Aorta (tissue), 5 donors: ENCODE measurements at regions not wholly inside any gene's neighbourhood (a gene's known extent, or its start where the extent isn't known, plus 50 kb on each side); places are given as distances from the start of the nearest gene placed in this dataset.

ENCODE experiments used
- ATAC-seq: fragments of 200-7000 bp; cut with Tn5 transposase; one replicate; pipeline ENCODE4 v1.9.1; 2022; ENCODE audit warnings: moderate library complexity; ENCODE audit not compliant: low FRiP score
- DNase-seq, 2 donors: peaks; one replicate each; pipeline ENCODE4 v3.0.0-alpha.2; 2020
- H3K27ac ChIP-seq, 2 donors: one replicate each; pipeline ENCODE4 v1.5.1; 2013; ENCODE audit warnings: low read length in 2 of 2, mild to moderate bottlenecking in 2 of 2, moderate library complexity in 2 of 2, control low read depth in 1 of 2, inconsistent platforms in 1 of 2, low read depth in 1 of 2
- H3K27me3 ChIP-seq, 2 donors: one replicate each; pipeline ENCODE4 v1.6.1; 2013; ENCODE audit warnings: control low read depth in 1 of 2, low read length in 1 of 2, mild to moderate bottlenecking in 1 of 2, moderate library complexity in 1 of 2; ENCODE audit not compliant: insufficient read depth in 2 of 2, control insufficient read depth in 1 of 2
- H3K36me3 ChIP-seq, 2 donors: one replicate each; pipeline ENCODE4 v1.6.1; 2013; ENCODE audit warnings: control low read depth in 1 of 2, low read length in 1 of 2, mild to moderate bottlenecking in 1 of 2; ENCODE audit not compliant: insufficient read depth in 2 of 2, control insufficient read depth in 1 of 2
- H3K4me1 ChIP-seq, 2 donors: one replicate each; pipeline ENCODE4 v1.6.1; 2013; ENCODE audit warnings: low read length in 2 of 2, control low read depth in 1 of 2, mild to moderate bottlenecking in 1 of 2, moderate library complexity in 1 of 2; ENCODE audit not compliant: insufficient read depth in 2 of 2, control insufficient read depth in 1 of 2
- H3K4me3 ChIP-seq, 2 donors: one replicate each; pipeline ENCODE4 v1.5.1; 2013; ENCODE audit warnings: low read length in 2 of 2, control low read depth in 1 of 2, mild to moderate bottlenecking in 1 of 2
- H3K9me3 ChIP-seq: one replicate; pipeline ENCODE4 v1.6.1; 2013; ENCODE audit warnings: mild to moderate bottlenecking, low read length; ENCODE audit not compliant: control insufficient read depth
- WGBS, 2 donors: extraction: QIAGEN DNeasy Blood & Tissue Kit; methylation state at CpG; one replicate each; pipeline ENCODE4 v1.1.7; 2013; 5-methylcytosine and 5-hydroxymethylcytosine counted together
- intact Hi-C, 2 donors: fragments of 100-400 bp; cut with DNase I; formaldehyde crosslinking; loops; one replicate each; pipeline versions ENCODE4 v1.14.2 to v1.15.0; 2022
- donor health status: healthy with polysubstance abuse.
- donor health status: Bipolar disorder and iron deficiency.
- donor health status: DM: no; HTN: no; CAD: no.
- donor health status: DM: no; HTN: no; CAD: no.
- donor health status: DM: yes; HTN: yes; CAD: no.

DNA sequence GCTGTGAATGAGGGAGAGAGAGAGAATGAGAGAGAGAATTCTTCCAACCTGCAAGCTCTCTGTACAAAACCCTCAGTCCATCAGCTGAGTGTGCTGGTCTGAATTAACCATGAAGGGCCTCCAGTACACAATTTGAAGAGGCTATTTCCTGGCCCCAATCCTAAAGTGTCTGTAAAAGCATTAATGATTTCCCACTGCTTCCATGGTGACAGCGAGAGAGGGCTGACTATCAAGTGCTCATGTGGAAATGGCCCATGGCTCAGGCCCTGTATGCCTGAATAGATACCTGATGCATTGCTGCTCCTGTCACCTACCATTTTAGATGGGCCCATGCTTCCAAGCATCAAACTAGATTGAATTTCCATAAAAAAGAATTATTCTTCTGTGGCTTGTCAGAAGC is 592.4 kb downstream of the KIF4B start:
- no peaks in the 10 kb centered on the region for H3K27me3 ChIP-seq
- WGBS, 2 donors = 76 to 78% methylated on average over 1 of the region's 1 CpG
- DNase-seq = no peak
- no peaks in the 10 kb centered on the region for H3K4me1 ChIP-seq
- H3K9me3 ChIP-seq = peaks cover 2% of the 10 kb centered on the region
- ATAC-seq = no peak
- H3K4me3 ChIP-seq = no peak overlapping the region
- H3K27ac ChIP-seq = no peak overlapping the region
- intact Hi-C loops = no loop called here
- no peaks in the 10 kb centered on the region for H3K36me3 ChIP-seq

- H3K4me1 ChIP-seq = no peaks in the 10 kb centered on the region
- intact Hi-C loops = loop anchor here (10.0 kb wide), 1 partner anchor 1208 kb away; no protein-coding TSS in a partner anchor
- H3K36me3 ChIP-seq = no peaks in the 10 kb centered on the region
- H3K27ac ChIP-seq = no peak overlapping the region
- DNase-seq (no peak), ATAC-seq (no peak)
- no peak overlapping the region for H3K4me3 ChIP-seq
- 25 to 26% methylated on average over 4 of the region's 4 CpGs for WGBS, 2 donors
- no peaks in the 10 kb centered on the region for H3K27me3 ChIP-seq
- no peaks in the 10 kb centered on the region for H3K9me3 ChIP-seq
These were observed 603.3 kb downstream of the KIF4B start for GRCh38 chr5:155616779-155617392.

DNA sequence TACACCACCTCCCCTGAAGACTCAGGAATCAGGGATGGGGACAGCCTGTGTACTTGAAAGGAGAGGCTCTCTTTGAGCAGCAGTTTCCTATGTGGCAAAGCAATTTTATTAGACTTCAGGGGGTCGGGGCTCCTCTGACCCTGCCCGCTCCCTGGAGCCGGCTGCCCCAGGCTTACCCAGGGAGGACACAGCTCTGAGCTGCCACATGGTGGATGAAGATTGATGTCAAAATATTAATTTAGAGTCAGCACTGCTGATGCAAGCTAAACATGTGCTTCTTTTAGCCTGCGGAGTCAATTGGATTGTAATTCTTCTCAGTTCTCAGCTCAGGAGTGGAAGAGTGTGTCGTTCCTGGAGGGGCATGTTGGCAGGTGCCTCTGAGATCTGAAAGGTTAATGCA is 606.1 kb downstream of the KIF4B start:
- DNase-seq (no peak), ATAC-seq (no peak)
- H3K27ac ChIP-seq = no peak overlapping the region
- H3K9me3 ChIP-seq = no peaks in the 10 kb centered on the region
- H3K36me3 ChIP-seq = no peaks in the 10 kb centered on the region
- H3K27me3 ChIP-seq = no peaks in the 10 kb centered on the region
- intact Hi-C loops = loop anchor here (10.0 kb wide), 1 partner anchor 1205 kb away; no protein-coding TSS in a partner anchor
- H3K4me3 ChIP-seq = no peak overlapping the region
- WGBS, 2 donors = 48 to 52% methylated on average over 5 of the region's 5 CpGs
- H3K4me1 ChIP-seq = no peaks in the 10 kb centered on the region

DNA sequence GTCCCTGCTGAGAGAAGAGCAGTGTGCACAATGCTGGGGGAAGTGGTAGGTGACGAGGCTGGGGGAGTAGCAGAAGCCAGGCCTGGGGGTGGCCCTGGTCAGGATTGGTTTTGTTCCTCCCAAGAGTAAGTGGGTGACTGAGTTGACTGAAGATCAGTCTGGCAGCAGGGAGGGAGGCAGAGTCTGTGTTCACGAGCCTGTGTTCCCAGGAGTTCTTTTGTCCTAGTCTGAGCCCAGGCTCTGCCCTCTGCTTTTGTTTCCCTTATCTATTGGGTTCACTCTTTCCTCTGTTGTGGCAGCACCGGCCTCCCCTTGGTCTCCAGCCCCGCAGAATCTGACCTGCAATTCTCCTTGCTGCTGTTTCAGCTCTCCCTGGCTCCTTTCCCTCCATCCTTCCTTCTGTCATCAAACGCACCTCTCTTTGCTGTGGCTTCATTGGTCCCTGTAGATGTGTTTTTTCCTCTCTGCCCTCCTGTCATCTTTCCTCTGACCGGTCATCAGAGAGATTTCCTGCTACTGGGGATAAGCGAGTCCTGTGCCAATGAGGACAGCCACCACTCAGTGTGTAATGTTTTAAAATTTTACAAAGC is 607.4 kb downstream of the KIF4B start:
- 41 to 49% methylated on average over 7 of the region's 7 CpGs for WGBS, 2 donors
- no peaks in the 10 kb centered on the region for H3K4me1 ChIP-seq
- H3K9me3 ChIP-seq = no peaks in the 10 kb centered on the region
- intact Hi-C loops = no loop called here
- H3K27me3 ChIP-seq = no peaks in the 10 kb centered on the region
- no peak for ATAC-seq
- no peak overlapping the region for H3K4me3 ChIP-seq
- no peak overlapping the region for H3K27ac ChIP-seq
- no peak for DNase-seq
- no peaks in the 10 kb centered on the region for H3K36me3 ChIP-seq

GRCh38 chr5:155624597-155625241 is 611.2 kb downstream of the KIF4B start:
- no peaks in the 10 kb centered on the region for H3K36me3 ChIP-seq

DNA sequence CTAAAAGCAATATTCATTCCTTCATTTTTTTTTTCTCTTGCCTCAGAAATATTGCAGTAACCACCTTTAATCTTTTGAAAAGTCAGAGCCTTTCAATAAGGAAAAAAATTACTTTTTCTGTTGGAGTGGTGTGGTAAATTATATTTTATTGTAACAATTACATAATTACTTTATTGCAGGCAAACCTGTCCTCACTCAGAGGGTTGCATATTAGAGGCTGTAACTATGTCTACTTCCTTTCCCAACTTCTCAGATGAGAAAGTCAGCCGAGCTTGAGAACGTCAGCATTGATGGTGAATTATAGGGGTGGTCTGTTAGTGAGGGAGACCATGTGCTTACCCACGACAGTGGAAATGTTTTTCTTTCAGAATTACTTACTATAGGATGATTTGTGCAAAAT is 611.8 kb downstream of the KIF4B start:
- Histone ChIP-seq H3K4me3 (no peak overlapping the region), H3K9me3 (no peaks in the 10 kb centered on the region), H3K36me3 (no peaks in the 10 kb centered on the region), H3K27me3 (no peaks in the 10 kb centered on the region), H3K27ac (no peak overlapping the region), H3K4me1 (peaks cover 0 to 1% of the 10 kb centered on the region in 2 donors)
- no peak for ATAC-seq
- intact Hi-C loops = no loop called here
- DNase-seq = no peak
- WGBS, 2 donors = 12 to 23% methylated on average over 3 of the region's 3 CpGs

More at GRCh38 chr5:155624597-155625241, 611.2 kb downstream of the KIF4B start:
- Histone ChIP-seq H3K4me3 (no peak overlapping the region), H3K4me1 (peaks cover 0 to 1% of the 10 kb centered on the region in 2 donors), H3K27me3 (no peaks in the 10 kb centered on the region), H3K9me3 (no peaks in the 10 kb centered on the region), H3K27ac (no peak overlapping the region)
- no peak for ATAC-seq
- 58 to 61% methylated on average over 5 of the region's 5 CpGs for whole genome bisulfite sequencing, 2 donors
- DNase-seq = no peak
- intact Hi-C loops = no loop called here

- 64 to 72% methylated on average over 3 of the region's 3 CpGs for WGBS, 2 donors
- intact Hi-C loops = no loop called here
- Histone ChIP-seq H3K9me3 (no peaks in the 10 kb centered on the region), H3K4me3 (no peak overlapping the region), H3K27ac (no peak overlapping the region), H3K36me3 (no peaks in the 10 kb centered on the region), H3K4me1 (peaks cover 0 to 1% of the 10 kb centered on the region in 2 donors), H3K27me3 (no peaks in the 10 kb centered on the region)
- DNase-seq (no peak), ATAC-seq (no peak)
These were observed 612.5 kb downstream of the KIF4B start for GRCh38 chr5:155625897-155626543.

- H3K9me3 ChIP-seq = no peaks in the 10 kb centered on the region
- DNase-seq (no peak), ATAC-seq (no peak)
- H3K36me3 ChIP-seq = no peaks in the 10 kb centered on the region
- H3K4me3 ChIP-seq = no peak overlapping the region
- no peak overlapping the region for H3K27ac ChIP-seq
- no peaks in the 10 kb centered on the region for H3K27me3 ChIP-seq
- peaks cover 0 to 1% of the 10 kb centered on the region in 2 donors for H3K4me1 ChIP-seq
- WGBS, 2 donors = 34 to 40% methylated on average over 6 of the region's 6 CpGs
- intact Hi-C loops = no loop called here
These were observed 613.0 kb downstream of the KIF4B start for GRCh38 chr5:155626592-155626991.
